Retinal pigment epithelial cell (primary cell): ENCODE measurements at regions not wholly inside any gene's neighbourhood (a gene's known extent, or its start where the extent isn't known, plus 50 kb on each side); places are given as distances from the start of the nearest gene placed in this dataset.
"Not testable (repeated sequence)": the region's sequence is repeated elsewhere in the genome, so short reads cannot be mapped to it uniquely, and the experiment has no call there.

Experiments
- DNase-seq: peaks from one replicate; pipeline ENCODE4 v3.0.0-alpha.2; 2010; ENCODE audit warnings: low read depth
- H3K4me3 ChIP-seq: 2 replicates; pipeline ENCODE4 v1.5.1; 2011; ENCODE audit warnings: mild to moderate bottlenecking, low read length, control low read depth, moderate library complexity
- TF ChIP-seq, protein P1 (sequence below): conservative IDR thresholded peaks from 2 replicates; pipeline ENCODE4 v1.5.1; 2011; ENCODE audit warnings: low read depth, low read length, control low read depth, inconsistent platforms

DNA sequence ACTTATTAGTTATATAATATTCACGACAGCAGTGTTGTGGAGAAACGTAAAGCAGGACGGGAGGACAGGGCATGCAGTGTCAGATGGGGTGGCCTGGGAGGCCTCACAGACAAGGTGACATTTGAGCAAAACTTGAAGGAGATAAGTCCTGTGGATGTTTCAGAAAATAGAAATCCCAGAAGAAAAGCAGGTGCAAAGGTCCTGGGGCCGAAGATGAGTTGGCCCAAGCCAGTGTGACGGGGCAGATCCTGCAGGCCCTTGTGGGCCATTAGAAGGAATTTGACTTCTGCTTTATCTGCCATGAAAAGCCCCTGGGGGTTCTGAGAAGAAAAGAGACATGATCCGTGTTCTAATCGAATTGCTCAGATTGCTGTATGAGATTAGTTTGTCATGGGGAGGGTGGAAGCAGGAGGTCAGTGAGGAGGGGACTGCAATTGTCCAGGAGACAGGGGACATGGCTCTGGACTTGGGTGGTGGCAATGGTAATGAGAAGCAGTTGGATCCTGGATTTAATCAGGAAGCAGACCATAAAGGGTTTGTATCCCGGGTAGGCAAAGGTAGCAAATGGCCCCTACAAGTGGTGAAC lies 437.4 kb upstream of the SULF2 start:
- H3K4me3 ChIP-seq = no peak overlapping the region
- TF ChIP-seq, protein P1, sequence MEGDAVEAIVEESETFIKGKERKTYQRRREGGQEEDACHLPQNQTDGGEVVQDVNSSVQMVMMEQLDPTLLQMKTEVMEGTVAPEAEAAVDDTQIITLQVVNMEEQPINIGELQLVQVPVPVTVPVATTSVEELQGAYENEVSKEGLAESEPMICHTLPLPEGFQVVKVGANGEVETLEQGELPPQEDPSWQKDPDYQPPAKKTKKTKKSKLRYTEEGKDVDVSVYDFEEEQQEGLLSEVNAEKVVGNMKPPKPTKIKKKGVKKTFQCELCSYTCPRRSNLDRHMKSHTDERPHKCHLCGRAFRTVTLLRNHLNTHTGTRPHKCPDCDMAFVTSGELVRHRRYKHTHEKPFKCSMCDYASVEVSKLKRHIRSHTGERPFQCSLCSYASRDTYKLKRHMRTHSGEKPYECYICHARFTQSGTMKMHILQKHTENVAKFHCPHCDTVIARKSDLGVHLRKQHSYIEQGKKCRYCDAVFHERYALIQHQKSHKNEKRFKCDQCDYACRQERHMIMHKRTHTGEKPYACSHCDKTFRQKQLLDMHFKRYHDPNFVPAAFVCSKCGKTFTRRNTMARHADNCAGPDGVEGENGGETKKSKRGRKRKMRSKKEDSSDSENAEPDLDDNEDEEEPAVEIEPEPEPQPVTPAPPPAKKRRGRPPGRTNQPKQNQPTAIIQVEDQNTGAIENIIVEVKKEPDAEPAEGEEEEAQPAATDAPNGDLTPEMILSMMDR = no peak
- no peak for DNase-seq

DNA sequence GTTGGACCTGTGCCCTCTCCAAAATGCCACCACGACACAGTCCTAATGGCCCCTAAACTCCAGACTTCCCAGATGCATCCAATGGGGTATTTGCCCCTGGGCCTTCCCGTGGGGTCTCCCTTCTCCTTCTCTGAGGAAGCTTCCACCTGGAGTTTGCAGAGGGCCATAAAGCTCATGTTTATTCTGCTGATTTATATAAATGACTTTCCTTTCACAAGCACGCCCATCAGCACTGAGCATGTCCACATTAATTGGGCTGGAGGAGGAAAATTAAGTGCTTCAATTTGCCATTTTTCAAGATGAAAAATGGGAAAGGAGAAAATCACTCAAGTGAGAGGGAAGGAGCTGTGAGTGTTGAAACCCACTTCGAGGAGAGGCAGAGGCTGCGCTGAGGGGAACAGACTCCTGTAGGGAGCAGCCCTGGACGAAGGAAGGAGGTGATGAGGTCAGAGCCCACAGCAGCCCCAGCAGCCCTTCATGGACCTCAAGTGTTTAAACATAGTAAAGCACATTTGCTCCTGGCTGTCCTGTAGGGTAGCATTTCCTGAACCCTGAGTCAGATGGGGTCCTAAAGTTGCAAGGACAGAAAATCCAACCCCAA lies 434.9 kb upstream of the SULF2 start:
- no peak for DNase-seq
- TF ChIP-seq, protein P1 = no peak
- no peak overlapping the region for H3K4me3 ChIP-seq

DNA sequence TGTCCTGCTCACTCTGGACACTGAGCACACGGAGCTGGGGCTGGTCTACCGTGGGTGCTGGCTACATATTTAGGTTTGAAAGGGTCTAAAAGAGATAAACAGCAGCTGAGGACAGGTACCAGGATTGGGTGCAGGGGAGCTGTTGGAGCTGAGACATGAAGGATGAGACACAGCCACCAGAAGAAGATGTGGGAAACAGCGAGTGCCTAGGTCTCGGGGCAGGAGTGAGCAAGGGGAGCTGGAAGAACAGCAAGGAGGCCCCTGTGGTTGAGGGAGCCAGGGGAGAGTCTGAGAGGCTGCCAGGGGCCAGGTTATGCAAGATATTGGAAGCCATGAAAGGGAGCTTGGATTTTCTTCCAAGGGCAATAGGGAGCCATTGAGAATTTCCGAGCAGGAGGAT lies 434.0 kb upstream of the SULF2 start:
- H3K4me3 ChIP-seq = no peak overlapping the region
- TF ChIP-seq, protein P1 = no peak
- DNase-seq = no peak

DNA sequence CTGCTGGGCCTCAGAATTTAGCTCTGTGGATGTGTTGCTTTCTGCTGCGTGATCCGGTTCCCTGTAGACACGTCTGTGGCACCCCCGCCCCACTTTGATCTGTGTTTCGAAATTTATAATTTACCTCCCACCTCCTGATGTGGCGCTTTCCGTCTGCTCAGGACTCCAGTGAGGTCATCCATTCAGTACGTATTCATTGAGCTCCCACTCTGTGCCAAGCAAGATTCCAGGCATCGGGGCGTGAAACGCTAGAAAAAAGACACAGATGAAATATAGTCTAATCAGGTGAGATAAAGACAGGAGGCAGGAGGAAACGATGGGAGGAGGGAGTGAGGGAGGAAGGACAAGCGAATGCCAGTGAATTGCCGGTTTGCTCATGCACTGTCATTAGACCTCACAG lies 431.9 kb upstream of the SULF2 start:
- DNase-seq = no peak
- no peak overlapping the region for H3K4me3 ChIP-seq
- TF ChIP-seq, protein P1 = no peak

DNA sequence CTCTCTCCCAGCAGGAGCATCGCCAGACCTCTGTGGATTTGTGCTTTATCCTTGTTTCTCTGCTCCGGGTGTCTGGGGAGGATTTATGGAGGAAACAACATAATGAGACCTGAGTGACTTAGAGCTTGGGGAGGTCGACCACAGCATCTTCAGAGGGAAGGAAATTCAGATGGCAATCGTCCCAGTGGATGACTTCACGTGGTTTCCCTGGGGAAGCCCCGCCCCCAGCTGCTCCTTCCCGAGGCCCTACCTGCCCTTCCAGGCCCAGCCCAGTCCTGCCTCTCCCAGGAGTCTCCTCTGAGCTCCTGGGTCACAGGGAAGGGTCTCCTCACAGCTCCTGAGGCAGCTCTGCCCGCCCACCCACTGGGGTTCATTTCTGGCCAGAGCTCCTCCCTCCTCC lies 430.3 kb upstream of the SULF2 start:
- H3K4me3 ChIP-seq = no peak overlapping the region
- no peak for DNase-seq
- TF ChIP-seq, protein P1 = no peak

DNA sequence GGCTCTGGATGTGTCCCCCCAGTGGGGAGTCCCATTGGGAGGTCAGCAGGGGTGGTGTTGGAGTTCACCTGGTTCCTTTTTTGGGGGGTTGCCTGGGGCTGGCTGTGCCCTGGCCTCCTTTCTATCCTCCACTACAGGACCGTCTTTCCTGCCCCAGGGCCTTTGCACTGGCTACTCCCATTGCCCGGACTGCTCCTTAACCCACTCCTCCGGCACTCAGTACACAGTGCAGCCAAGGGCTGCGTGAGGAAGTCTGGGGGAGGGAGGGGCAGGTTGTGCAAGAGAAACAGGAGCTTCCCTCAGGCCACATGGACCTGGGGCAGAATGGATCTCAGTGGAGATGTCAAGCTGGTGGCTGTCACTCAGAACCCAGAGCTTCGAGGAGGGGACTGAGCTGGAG lies 429.3 kb upstream of the SULF2 start:
- TF ChIP-seq, protein P1 = no peak
- no peak overlapping the region for H3K4me3 ChIP-seq
- DNase-seq = no peak

DNA sequence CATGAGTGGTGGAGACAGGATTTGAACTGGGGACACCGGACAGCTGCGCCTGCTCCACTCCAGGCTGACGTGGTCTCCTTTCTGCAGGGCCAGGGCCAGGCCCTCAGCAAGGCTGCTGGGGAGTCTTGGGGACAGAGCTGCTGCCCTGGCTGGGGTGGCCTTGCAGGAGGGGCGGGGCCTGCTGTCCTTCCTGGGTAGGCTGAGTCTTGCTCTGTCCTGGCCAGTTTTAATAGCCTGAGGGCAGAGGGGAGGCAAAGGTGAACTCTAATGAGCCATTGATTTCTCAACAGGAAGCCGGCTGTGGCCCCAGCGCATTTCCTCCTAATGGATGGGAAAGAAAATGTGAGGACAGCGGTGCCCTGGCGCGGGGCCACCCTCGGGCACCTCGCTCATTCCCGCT lies 428.4 kb upstream of the SULF2 start:
- H3K4me3 ChIP-seq, DNase-seq: not testable (repeated sequence)
